GM12865 (cell line): ENCODE measurements at regions not wholly inside any gene's neighbourhood (a gene's known extent, or its start where the extent isn't known, plus 50 kb on each side); places are given as distances from the start of the nearest gene placed in this dataset.

Experiments used
- DNase-seq: peaks from one replicate; pipeline ENCODE4 v3.0.0; 2010; ENCODE audit warnings: low read depth
- H3K4me3 ChIP-seq: 2 replicates; pipeline ENCODE4 v1.5.1; 2011; ENCODE audit warnings: mild to moderate bottlenecking, low read depth, low read length, control low read depth
- TF ChIP-seq, protein P1 (sequence below): IDR thresholded peaks from 2 replicates; pipeline ENCODE4 v1.5.1; 2011; ENCODE audit warnings: low read length, control low read depth, low read depth, inconsistent platforms; ENCODE audit not compliant: insufficient read depth; ENCODE audit errors: missing control alignments

- no peak for DNase-seq
- TF ChIP-seq, protein P1, sequence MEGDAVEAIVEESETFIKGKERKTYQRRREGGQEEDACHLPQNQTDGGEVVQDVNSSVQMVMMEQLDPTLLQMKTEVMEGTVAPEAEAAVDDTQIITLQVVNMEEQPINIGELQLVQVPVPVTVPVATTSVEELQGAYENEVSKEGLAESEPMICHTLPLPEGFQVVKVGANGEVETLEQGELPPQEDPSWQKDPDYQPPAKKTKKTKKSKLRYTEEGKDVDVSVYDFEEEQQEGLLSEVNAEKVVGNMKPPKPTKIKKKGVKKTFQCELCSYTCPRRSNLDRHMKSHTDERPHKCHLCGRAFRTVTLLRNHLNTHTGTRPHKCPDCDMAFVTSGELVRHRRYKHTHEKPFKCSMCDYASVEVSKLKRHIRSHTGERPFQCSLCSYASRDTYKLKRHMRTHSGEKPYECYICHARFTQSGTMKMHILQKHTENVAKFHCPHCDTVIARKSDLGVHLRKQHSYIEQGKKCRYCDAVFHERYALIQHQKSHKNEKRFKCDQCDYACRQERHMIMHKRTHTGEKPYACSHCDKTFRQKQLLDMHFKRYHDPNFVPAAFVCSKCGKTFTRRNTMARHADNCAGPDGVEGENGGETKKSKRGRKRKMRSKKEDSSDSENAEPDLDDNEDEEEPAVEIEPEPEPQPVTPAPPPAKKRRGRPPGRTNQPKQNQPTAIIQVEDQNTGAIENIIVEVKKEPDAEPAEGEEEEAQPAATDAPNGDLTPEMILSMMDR = no peak
- no peak overlapping the region for H3K4me3 ChIP-seq
Observed at GRCh38 chr14:101365329-101366158, 195.8 kb upstream of the DIO3 start.

DNA sequence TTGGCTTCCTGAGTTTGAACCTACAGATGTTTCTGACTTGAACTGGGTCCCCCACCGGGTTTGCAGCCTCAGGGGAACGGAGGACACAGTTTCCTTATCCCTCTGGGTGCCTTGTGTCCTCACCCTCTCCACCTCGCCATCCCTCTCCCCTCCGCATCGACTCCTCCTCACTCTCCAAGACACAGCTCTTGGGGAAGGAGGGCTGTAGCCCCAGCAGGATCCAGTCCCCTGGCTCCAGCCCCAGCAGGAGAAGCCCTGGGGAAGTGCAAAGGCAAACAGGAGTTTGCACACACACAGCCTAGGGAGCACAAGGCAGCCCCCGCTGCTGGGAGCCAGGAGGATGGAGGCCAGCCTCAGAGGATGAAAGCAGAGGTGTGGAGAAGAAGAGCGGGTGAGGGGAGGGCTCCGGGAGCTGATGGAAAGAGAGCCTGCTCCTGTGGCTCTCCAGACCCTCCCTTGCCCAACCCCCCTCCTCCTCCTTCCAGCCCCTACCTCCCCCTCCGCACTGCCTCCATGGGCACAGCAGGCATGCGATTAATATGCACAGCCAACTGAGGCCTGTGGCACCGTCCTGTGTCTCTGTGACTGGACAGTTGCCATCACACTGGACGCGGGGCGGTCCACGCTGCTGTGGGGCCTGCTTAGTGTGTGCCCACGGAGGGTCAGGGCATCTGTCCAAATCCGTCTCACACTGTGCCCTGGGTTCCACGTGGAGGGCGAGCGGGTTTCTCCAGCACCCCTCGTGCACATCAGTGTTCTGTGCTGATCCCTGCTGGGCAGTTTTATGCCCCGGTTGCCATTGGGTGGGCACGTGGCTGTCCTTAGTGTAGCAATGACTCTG is 193.7 kb upstream of the DIO3 start:
- TF ChIP-seq, protein P1 = no peak
- no peak for DNase-seq
- H3K4me3 ChIP-seq = no peak overlapping the region

DNA sequence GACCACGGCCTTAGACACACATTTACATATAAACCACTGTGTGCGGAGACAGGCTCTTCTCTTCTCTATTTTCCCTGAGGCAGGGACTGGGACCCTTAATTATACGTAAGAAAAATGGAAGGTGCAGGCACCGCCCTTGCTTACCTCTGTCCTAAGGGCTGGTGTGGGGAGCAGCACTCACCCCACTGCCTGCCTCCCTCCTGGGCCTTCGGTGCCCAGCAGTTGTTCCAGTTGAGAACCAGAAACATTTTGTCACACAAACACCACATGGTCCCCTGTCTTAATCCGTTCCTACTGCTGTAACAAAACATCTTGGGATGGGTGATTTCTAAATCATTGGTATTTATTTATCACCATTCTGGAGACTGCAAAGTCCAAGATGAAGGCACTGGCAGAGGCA is 192.7 kb upstream of the DIO3 start:
- TF ChIP-seq, protein P1 = no peak
- DNase-seq = no peak
- H3K4me3 ChIP-seq = no peak overlapping the region

DNA sequence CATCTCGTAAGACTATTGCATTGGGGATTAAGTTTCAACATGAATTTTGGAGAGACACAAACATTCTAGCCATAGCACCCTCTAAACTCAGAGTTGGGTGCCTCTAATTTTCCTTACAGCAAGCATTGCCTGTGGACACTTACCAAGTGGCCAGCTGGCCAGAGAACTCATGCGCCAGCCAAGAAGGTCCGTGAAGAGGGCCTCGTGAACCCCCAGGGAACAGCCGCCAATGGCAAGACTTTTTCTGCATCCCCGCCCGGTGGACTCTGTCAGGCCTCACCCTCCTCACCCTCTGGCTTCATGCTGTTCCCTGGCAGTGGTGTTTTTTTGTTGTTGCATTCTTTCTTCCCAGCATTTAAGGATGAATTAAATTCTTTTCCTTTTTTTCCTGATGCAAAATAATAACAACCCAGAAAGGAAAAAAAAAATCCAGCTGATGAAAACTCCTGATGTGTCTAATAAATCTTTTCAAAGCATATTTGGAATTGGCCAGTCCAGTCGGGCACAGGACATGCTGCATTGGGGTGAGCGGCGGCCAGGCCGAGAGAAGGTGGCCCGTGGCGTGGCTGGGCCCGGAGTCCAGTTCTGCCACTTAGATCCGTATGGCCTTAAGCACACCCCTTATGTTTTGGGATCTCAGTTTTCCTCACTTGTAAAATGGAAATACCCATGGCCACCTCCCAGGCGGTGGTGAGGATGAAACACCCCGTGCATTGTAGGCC is 191.9 kb upstream of the DIO3 start:
- no peak overlapping the region for H3K4me3 ChIP-seq
- DNase-seq = no peak
- TF ChIP-seq, protein P1 = no peak

GRCh38 chr14:101369916-101370592 is 191.2 kb upstream of the DIO3 start:
- TF ChIP-seq, protein P1 = no peak
- no peak overlapping the region for H3K4me3 ChIP-seq
- DNase-seq = no peak
